Stimulated activated CD4-positive, alpha-beta T cell treated with anti-CD3 and anti-CD28 coated beads, Interleukin-4, amount 100 ng/mL, for 4 hours (primary cell): ENCODE measurements at regions not wholly inside any gene's neighbourhood (a gene's known extent, or its start where the extent isn't known, plus 50 kb on each side); places are given as distances from the start of the nearest gene placed in this dataset.
"Not testable (repeated sequence)": the region's sequence is repeated elsewhere in the genome, so short reads cannot be mapped to it uniquely, and the experiment has no call there.

Source experiments
- DNase-seq, 2 experiments: peaks; one replicate each; pipeline ENCODE4 v3.0.0-alpha.2; 2020

GRCh38 chr15:62218841-62219240 is 53.8 kb upstream of the C2CD4B start:
- DNase-seq = no peak

DNA sequence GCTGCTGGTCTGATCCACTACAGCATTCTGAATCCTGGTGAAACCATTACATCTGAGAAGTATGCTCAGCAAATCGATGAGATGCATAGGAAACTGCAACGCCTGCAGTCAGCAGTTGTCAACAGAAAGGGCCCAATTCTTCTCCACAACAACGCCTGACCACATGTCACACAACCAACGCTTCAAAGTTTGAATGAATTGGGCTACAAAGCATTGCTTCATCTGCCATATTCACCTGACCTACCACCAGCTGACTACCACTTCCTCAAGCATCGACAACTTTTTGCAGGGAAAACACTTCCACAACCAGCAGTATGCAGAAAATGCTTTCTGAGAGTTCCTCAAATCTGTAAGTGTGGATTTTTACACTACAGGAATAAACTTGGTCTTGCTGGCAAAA is 54.7 kb upstream of the C2CD4B start:
- DNase-seq = no peak

GRCh38 chr15:62223020-62223419 is 57.9 kb upstream of the C2CD4B start:
- DNase-seq = no peak

- DNase-seq = no peak
Measured at GRCh38 chr15:62228604-62229003, 63.5 kb upstream of the C2CD4B start.

DNA sequence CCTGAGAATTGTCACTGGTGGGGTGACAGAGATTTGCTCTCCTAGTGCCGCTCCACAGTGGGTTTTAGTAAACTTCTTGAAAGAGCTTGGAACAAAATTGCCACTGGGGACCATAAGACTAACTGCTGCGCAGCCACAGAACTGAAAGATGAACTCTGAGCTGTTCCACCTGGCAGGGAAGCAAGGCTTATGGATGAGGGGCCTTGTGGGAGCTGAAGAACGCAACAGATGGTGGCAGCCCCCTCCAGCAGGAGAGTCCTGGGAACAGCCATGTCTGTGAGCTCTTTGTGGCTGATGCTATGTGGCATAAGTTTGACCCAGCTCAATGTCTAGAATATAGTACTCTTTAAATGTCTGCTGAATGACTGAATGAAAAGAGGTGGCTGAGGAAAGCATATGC is 66.8 kb upstream of the C2CD4B start:
- DNase-seq = no peak

GRCh38 chr15:62240121-62241096 is 75.3 kb upstream of the C2CD4B start:
- no peak for DNase-seq

DNA sequence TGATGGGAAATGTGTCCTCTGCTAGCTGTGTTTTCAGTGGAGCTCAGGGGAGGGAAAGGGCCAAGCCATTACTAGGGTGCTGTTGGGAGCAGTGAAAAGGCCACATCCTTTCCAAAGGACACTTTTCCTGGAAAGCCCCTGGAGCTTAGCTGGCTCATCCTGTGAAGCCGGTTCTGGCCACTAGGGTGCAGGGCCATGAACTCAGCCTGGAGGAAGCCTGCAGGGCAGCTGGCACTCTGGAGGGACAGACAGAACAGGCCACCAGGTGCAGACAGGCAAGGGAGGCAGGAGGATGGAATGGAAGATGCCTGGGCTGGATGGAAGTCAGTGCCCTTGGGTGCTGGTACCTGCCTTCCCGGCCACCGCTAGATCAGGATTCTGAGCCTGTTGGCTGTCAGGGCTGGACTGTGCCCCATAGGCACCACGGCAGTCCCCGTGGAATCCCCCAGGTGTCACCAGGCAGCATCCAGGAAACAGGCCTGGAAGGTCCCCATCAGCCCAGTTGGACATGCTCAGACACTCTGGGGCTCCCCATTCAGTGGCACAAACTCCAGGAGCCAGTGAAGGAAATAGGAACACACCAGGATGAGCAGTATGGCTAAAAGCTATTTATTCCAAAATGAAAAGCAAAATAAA is 76.2 kb upstream of the C2CD4B start:
- no peak for DNase-seq

- DNase-seq = no peak
Measured at GRCh38 chr15:62242999-62243398, 77.9 kb upstream of the C2CD4B start.

DNA sequence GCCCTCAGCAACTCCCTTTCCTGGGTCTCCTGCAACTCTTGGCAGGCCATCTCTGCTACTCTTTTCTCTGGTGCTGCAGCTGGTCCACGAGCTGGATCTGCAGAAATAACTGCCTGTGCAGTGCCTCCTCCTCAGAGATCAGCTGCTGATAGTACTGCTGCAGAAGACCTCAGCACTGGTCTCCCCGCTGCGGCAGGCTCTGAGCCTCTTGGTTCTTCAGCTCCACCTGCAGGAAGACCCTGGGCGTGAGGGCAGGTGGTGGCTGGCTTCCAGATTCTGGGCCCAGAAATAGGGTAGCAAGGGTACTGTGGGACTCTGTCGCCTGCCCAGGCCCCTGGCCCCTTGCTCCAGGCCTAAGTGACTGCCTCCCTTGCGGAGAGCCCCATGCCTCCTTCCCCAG is 79.7 kb upstream of the C2CD4B start:
- DNase-seq = no peak

DNA sequence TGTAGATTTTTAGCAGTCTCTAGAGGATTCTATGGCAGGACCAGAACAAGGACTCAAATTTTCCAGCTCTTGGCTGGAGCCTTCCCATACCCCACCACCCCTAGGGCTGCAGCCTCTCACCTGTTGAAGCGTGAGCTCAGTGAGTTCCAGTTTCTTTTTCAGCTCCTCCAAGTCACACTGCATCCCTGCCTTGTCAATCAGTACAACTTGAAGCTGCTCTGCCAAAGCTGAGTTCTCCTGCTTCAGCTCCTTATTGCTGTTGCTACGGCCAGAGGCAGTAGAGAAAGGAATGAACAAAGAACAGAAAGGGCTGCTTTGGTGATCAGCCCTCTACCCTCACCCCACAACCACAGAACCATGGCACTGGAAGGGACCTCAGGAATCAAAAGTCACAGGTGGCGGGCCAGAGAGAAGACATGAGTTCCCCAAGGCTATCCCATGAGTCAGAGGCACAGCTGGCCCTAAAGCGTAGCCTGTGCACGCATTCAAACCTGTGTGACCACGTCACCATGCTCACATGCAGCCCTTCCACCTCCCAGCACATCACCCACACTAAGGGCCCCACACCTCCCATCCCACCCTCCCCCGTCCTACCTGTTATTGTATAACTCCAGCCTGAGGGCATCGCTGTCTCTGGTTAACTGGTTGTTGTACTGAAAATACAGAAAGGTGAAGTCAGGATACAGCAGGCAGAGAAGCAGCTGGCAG is 83.3 kb upstream of the C2CD4B start:
- no peak for DNase-seq

- DNase-seq = no peak
Measured at GRCh38 chr15:62249501-62249900, 84.4 kb upstream of the C2CD4B start.

DNA sequence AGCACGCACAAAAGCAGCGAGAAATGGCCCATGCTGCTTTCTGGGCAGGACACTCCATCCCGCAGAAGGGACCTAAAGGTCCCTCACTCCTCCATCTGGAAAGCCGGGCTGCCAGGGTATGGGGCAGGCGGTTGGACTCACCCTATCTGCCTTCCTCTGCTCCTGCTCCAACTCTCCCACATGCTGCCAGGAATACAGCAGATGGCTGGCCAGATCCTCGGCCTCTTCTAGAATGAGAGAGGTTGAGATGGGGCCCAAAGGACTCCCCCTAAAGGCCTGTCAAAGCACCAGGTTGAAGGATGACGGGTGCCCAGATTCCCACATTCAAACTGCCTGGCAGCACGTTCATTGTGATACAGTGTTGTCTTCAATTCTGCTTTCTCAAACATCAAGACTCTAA is 85.1 kb upstream of the C2CD4B start:
- DNase-seq = no peak

DNA sequence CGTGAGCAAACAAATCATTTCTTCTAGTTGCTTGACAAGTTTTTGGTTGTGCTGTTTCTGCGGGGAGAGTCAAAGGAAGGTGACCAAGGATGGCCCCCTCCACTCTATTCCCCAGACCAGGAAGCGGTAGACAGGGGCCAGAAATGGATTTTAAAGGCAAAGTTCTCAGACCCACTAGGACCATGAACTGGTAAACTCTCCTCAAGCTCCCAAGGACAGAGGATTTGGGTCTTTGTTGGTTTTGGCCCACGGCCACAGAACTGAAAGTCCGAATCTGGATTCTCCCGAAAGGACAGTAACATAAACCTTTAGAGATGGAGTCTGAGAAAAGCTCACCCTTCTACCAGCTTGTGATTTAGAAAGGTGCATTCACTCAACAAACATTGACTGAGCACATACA is 85.9 kb upstream of the C2CD4B start:
- no peak for DNase-seq

DNA sequence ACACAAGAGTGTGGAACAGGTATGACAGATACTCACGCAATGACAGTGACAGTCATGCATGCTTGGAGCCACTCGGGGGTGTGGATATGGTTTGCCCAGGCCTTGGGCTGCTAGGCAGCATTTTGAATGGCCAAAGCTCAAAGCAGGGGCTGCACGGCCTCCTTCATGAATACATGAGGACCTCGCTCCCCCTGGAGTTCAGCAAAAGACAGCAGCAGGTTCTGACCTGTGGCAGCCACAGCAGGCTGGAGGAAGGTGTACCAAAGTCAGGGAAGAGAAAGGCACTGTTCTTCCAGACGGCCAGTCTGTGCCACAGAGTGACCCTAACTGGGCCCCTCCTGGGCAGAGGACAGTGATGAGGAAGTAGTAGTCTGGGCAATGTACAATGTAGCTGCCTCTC is 88.2 kb upstream of the C2CD4B start:
- DNase-seq = no peak

DNA sequence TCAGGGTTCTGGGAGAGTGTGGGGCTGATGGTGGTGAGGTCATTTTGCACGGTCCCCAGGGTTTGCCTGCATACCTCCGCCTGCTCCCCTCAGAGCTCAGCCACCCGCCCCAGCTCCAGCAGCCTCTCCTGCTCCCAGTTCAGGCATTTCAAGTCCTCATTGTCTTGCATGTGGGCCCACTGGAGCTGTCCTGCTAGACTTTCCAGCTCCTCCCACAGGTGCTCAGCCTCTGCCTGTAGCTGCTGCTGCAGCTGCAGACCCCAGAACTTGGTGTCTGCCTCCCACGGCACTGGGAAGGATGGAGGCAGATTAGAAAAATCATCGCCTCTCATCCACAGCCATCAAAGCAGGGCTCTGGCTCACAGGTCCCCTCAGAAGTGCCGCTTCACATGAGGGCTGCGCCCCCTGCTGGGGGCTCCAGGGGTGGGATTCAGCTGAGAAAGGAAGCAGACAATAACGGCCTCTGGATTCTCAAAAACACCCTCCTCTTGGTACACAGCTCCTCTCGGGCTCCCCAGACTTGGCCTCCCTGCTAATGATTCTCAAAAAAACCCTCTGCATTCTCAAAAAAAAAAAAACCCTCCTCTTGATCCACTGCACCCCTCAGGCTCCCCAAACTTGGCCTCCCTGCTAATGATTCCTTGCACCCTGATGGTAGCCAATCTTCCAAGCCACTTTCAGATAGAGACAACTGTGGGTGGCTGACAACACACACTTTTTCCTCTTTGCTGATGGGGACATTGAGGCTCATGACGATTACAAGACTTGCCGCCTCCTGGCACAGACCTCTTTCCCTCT is 89.3 kb upstream of the C2CD4B start:
- peak; percentile 38 to 65 for DNase-seq

- DNase-seq = not testable (repeated sequence)
Measured at GRCh38 chr15:62256430-62256829, 91.3 kb upstream of the C2CD4B start.

DNA sequence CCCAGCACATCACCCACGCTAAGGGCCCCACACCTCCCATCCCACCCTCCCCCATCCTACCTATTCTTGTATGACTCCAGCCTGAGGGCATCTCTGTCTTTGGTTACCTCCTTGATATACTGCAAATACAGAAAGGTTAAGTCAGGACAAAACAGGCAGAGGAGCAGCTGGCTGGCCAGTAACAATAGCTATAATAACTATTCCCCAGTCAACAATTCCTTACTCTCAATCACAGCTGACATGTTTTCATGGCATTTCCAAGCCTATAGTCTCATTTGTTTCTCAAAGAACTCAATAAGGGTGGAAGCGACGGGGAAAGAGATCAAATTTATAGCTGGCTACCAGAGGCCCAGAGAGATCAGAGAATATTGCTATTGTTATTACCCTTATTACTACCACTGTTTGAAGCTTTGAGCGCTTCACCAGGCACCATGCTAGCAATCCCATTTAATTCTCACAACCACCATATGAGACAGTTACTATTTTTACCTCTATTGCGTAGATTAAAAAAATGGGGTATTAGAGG is 93.0 kb upstream of the C2CD4B start:
- DNase-seq = no peak

- DNase-seq = no peak
Measured at GRCh38 chr15:62262305-62262941, 97.3 kb upstream of the C2CD4B start.

DNA sequence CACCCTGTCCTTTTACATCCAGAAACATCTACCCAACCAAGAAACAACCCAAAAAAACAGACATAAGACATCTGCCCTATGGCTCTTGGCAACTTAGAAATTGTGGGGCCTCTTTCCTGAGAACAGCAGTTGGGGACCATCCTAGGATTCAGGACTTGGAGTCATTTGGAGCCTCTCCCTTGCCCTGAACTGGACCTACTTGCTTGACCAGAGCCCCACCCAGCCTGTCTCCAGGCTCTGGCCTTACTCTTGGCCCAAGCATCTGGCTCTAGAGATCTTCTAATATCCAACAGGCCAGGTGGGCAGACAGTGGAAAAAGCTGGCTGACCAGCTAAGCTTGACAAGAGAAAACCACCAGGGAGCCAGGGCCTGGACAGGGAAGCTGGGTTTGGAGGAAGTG is 99.1 kb upstream of the C2CD4B start:
- no peak for DNase-seq

DNA sequence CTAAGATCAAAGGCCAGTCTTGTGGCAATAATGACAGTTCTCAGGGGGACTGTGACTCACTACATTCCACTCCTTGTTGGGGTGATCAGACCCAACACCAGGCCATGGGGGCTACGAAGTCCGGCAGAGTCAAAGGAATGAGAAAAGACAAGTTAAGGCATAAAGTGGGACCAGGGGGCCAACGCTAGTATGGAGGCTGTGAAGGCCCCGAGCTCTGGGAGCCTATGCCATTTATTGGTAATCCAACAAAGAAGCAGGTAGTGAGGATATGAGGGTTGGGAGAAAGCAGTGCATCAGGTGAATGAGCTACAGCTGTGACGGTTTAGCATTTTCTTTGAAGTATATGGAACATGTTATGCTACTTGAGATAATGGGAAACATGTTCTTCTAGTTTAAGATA is 104.4 kb upstream of the C2CD4B start:
- DNase-seq = no peak

- no peak for DNase-seq
Measured at GRCh38 chr15:62270216-62270921, 105.3 kb upstream of the C2CD4B start.
